ENCODE measurements at regions not wholly inside any gene's neighbourhood (a gene's known extent, or its start where the extent isn't known, plus 50 kb on each side); places are given as distances from the start of the nearest gene placed in this dataset.

DNA sequence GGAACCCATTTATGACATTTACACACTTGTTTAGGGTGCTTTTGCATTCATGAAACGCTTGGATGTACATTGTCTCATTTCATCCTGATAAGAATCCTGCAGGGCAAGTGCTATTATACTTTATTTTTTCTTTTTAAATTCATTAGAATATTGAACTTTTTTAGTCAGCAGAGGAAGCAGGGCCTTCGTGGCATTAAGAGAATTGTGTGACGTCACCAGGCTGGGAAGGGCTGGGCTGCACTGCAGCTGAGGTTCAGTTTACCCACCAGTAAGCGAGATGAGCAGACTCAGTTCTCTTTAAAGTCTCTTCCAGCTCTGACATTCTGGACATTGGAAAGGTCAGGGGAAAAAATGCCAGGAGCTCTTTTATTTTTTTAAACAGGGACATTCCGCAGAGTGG lies 159.0 kb downstream of the MRM1 start:
- no peaks in the 10 kb centered on the region for H3K9me2 ChIP-seq (replicated peaks; ENCODE audit: low read length)
- CTCF ChIA-PET: no interaction called here

DNA sequence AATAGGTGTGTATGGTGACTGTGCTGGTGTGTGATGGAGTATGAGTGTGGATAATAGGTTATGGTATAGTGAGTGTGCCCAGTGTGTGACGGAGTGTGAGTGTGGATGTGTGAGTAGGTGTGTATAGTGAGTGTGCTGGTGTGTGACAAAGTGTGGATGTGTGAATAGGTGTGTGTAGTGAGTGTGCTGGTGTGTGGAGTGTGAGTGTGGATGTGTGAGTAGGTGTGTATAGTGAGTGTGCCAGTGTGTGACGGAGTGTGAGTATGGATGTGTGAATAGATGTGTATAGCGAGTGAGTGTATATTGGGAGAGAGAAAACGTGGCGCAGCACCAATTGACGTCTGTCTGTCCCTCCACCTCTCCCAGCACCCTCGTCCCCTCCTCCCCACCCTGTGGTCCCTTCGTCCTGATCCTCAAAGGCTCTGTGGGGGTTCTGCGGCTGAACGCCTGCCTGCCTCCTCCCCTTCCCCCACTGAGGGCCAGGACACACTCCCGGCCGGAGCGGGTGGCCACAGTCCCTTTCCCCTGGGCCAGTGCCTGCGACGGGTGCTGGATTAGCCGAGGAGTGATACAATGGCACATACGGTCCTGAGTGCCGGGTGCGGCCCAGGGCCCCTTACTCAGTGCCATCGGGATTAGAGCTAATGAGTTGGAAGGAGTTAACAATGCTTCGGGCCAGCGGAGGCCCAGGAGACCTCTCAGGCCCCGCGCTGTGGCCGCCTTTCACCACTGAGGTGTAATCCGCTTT lies 160.0 kb downstream of the MRM1 start:
- Histone ChIP-seq H3K4me2 (ENCODE audit: low read length) (no peak overlapping the region), H3K27ac (ENCODE audit: low read length) (no peak overlapping the region), H3F3A (ENCODE audit: low read length, unreplicated experiment) (no peaks in the 10 kb centered on the region), H2AFZ (ENCODE audit: low read length) (no peak overlapping the region), H3K9me2 (replicated peaks; ENCODE audit: low read length) (no peaks in the 10 kb centered on the region), H3K4me1 (ENCODE audit: insufficient read depth, low read length) (no peaks in the 10 kb centered on the region), H4K20me1 (ENCODE audit: low read length) (no peaks in the 10 kb centered on the region), H3K79me2 (ENCODE audit: low read length) (no peaks in the 10 kb centered on the region), H3K36me3 (ENCODE audit: low read depth, low read length) (no peaks in the 10 kb centered on the region), H3K9me3 (ENCODE audit: low read length) (no peaks in the 10 kb centered on the region), H3K27me3 (ENCODE audit: low read length) (no peaks in the 10 kb centered on the region), H3K9ac (ENCODE audit: low read length) (no peak overlapping the region), H3K4me3 (ENCODE audit: low read length) (no peak overlapping the region)
- no peak for DNase-seq
- BruUV-seq (replicated peaks): no TSS peak
- intact Hi-C loops (cut with micrococcal nuclease): no loop called here
- no peak for TF ChIP-seq EZH2phosphoT487 (IDR thresholded peaks at IDR 0.05; ENCODE audit: borderline replicate concordance, low read length)
- TF ChIP-seq EZH2 (IDR thresholded peaks at IDR 0.05; ENCODE audit: low read length, unreplicated experiment): no peak
- no peak for ATAC-seq
- ChIA-PET POLR2A (ENCODE audit: unreplicated experiment) (no interaction called here), CTCF (no interaction called here)

More for the DNA sequence above, 159.0 kb downstream of the MRM1 start:
- no peak for TF ChIP-seq EZH2 (IDR thresholded peaks at IDR 0.05; ENCODE audit: low read length, unreplicated experiment)
- BruUV-seq (replicated peaks): no TSS peak
- no peaks in the 10 kb centered on the region for H3K79me2 ChIP-seq (ENCODE audit: low read length)
- no peaks in the 10 kb centered on the region for H3K27me3 ChIP-seq (ENCODE audit: low read length)
- intact Hi-C loops (cut with micrococcal nuclease): no loop called here
- no peak overlapping the region for H3K27ac ChIP-seq (ENCODE audit: low read length)
- H3F3A ChIP-seq (ENCODE audit: low read length, unreplicated experiment): no peaks in the 10 kb centered on the region
- H3K9me3 ChIP-seq (ENCODE audit: low read length): no peaks in the 10 kb centered on the region
- H3K36me3 ChIP-seq (ENCODE audit: low read depth, low read length): no peaks in the 10 kb centered on the region
- H3K4me2 ChIP-seq (ENCODE audit: low read length): no peak overlapping the region
- H2AFZ ChIP-seq (ENCODE audit: low read length): no peak overlapping the region
- no peak overlapping the region for H3K9ac ChIP-seq (ENCODE audit: low read length)
- no peak overlapping the region for H3K4me3 ChIP-seq (ENCODE audit: low read length)
- ATAC-seq (no peak), DNase-seq (no peak)
- POLR2A ChIA-PET (ENCODE audit: unreplicated experiment): no interaction called here
- no peaks in the 10 kb centered on the region for H3K4me1 ChIP-seq (ENCODE audit: insufficient read depth, low read length)
- H4K20me1 ChIP-seq (ENCODE audit: low read length): no peaks in the 10 kb centered on the region

DNA sequence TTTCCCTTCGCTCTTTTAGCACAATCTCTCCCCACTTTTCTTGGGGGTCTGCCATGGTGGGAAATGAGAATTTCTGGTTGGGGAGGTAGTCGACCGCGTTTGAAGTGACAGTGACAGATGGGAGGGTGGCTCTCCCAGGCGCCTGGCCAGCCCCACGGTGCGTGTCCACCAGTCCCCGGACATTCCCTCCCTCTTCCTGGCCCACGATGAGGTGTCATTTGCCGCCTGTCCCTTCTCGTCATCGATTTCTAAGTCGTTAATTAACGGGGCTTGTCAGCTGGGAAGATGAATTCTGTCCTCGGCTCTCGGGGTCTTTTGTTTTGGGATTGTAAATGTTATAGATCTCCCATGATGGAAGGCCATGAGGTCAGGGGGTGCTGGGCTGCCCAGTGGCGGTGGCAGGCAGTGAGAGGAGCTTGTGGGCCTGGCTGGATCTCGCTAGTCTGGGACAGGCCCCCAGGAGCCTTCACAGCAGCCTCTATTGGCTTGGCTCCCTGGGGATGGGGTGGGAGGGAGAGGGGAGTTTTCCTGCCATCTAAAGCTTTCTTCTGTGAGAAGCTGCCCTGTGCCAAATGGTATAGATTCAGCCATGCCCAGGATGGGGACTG lies 164.2 kb downstream of the MRM1 start:
- Histone ChIP-seq H2AFZ (ENCODE audit: low read length) (no peak overlapping the region), H3K27ac (ENCODE audit: low read length) (no peak overlapping the region), H3K9ac (ENCODE audit: low read length) (no peak overlapping the region), H3F3A (ENCODE audit: low read length, unreplicated experiment) (no peaks in the 10 kb centered on the region), H3K4me1 (ENCODE audit: insufficient read depth, low read length) (no peaks in the 10 kb centered on the region), H3K27me3 (ENCODE audit: low read length) (no peaks in the 10 kb centered on the region), H3K36me3 (ENCODE audit: low read depth, low read length) (no peaks in the 10 kb centered on the region), H3K4me2 (ENCODE audit: low read length) (no peak overlapping the region), H4K20me1 (ENCODE audit: low read length) (no peaks in the 10 kb centered on the region), H3K9me3 (ENCODE audit: low read length) (no peaks in the 10 kb centered on the region), H3K79me2 (ENCODE audit: low read length) (no peaks in the 10 kb centered on the region), H3K9me2 (replicated peaks; ENCODE audit: low read length) (no peaks in the 10 kb centered on the region), H3K4me3 (ENCODE audit: low read length) (no peak overlapping the region)
- ATAC-seq (no peak), DNase-seq (no peak)
- ChIA-PET CTCF (no interaction called here), POLR2A (ENCODE audit: unreplicated experiment) (no interaction called here)
- intact Hi-C loops (cut with micrococcal nuclease): no loop called here
- TF ChIP-seq EZH2phosphoT487 (IDR thresholded peaks at IDR 0.05; ENCODE audit: borderline replicate concordance, low read length): no peak
- no peak for TF ChIP-seq EZH2 (IDR thresholded peaks at IDR 0.05; ENCODE audit: low read length, unreplicated experiment)
- TF ChIP-seq, protein P1, sequence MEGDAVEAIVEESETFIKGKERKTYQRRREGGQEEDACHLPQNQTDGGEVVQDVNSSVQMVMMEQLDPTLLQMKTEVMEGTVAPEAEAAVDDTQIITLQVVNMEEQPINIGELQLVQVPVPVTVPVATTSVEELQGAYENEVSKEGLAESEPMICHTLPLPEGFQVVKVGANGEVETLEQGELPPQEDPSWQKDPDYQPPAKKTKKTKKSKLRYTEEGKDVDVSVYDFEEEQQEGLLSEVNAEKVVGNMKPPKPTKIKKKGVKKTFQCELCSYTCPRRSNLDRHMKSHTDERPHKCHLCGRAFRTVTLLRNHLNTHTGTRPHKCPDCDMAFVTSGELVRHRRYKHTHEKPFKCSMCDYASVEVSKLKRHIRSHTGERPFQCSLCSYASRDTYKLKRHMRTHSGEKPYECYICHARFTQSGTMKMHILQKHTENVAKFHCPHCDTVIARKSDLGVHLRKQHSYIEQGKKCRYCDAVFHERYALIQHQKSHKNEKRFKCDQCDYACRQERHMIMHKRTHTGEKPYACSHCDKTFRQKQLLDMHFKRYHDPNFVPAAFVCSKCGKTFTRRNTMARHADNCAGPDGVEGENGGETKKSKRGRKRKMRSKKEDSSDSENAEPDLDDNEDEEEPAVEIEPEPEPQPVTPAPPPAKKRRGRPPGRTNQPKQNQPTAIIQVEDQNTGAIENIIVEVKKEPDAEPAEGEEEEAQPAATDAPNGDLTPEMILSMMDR (conservative IDR thresholded peaks at IDR 0.05; ENCODE audit: low read depth, low read length): no peak
- BruUV-seq (replicated peaks): no TSS peak
